Testis (tissue), 2 donors: ENCODE measurements at regions not wholly inside any gene's neighbourhood (a gene's known extent, or its start where the extent isn't known, plus 50 kb on each side); places are given as distances from the start of the nearest gene placed in this dataset.

Experiments
- CTCF ChIP-seq, 3 experiments: fragments of 450-650 bp in 2 of 3; fragments of 200-600 bp in 1 of 3; sonication (generic) in 1 of 3; IDR thresholded peaks; one replicate each; pipeline ENCODE4 v1.5.1; 2016 to 2019; ENCODE audit warnings: antibody characterized with exemption in 3 of 3, mild to moderate bottlenecking in 2 of 3, moderate library complexity in 1 of 3
- POLR2A ChIP-seq: fragments of 450-650 bp; IDR thresholded peaks from one replicate; pipeline ENCODE4 v1.6.1; 2017; ENCODE audit warnings: antibody characterized with exemption, mild to moderate bottlenecking, moderate library complexity

- no peak for TF ChIP-seq CTCF (IDR thresholded peaks at IDR 0.05)
- no peak for TF ChIP-seq POLR2A
Measured at GRCh38 chr18:67117804-67118203, 398.7 kb downstream of the DSEL start.
